ENCODE measurements at regions not wholly inside any gene's neighbourhood (a gene's known extent, or its start where the extent isn't known, plus 50 kb on each side); places are given as distances from the start of the nearest gene placed in this dataset.
A peak's percentile ranks its signal among the peaks of the same experiment; 100 is the strongest.

- no peaks in the 10 kb centered on the region for H3K4me1 ChIP-seq
- no peak overlapping the region for H3K27ac ChIP-seq
- H3K9me3 ChIP-seq: no peaks in the 10 kb centered on the region
- H3K27me3 ChIP-seq: no peaks in the 10 kb centered on the region
- TF ChIP-seq POLR2A (IDR thresholded peaks at IDR 0.05): no peak
- no peak for TF ChIP-seq CTCF (IDR thresholded peaks at IDR 0.05)
- no peak for TF ChIP-seq EP300 (IDR thresholded peaks at IDR 0.05)
- DNase-seq (ENCODE audit: low spot score in 2 of 2): no peak
- no peaks in the 10 kb centered on the region for H3K36me3 ChIP-seq
- H3K4me3 ChIP-seq: no peak overlapping the region
These were observed 274.9 kb downstream of the AUH start for GRCh38 chr9:91086657-91087461.

GRCh38 chr9:91087462-91087759 is 274.3 kb downstream of the AUH start:
- H3K4me3 ChIP-seq: no peak overlapping the region
- TF ChIP-seq EP300 (IDR thresholded peaks at IDR 0.05) (no peak), POLR2A (IDR thresholded peaks at IDR 0.05) (no peak), CTCF (IDR thresholded peaks at IDR 0.05) (no peak)
- H3K4me1 ChIP-seq: no peaks in the 10 kb centered on the region
- H3K27me3 ChIP-seq: no peaks in the 10 kb centered on the region
- DNase-seq (ENCODE audit: low spot score in 2 of 2): no peak
- H3K27ac ChIP-seq: no peak overlapping the region
- H3K36me3 ChIP-seq: no peaks in the 10 kb centered on the region
- no peaks in the 10 kb centered on the region for H3K9me3 ChIP-seq

GRCh38 chr9:91089405-91090129 is 272.2 kb downstream of the AUH start:
- TF ChIP-seq EP300 (IDR thresholded peaks at IDR 0.05) (peak in 1 of 2 donors; percentile 47), POLR2A (IDR thresholded peaks at IDR 0.05) (no peak), CTCF (IDR thresholded peaks at IDR 0.05) (peak; percentile 22 to 51 (median 38))

GRCh38 chr9:91090130-91090410 is 271.6 kb downstream of the AUH start:
- no peaks in the 10 kb centered on the region for H3K27me3 ChIP-seq
- DNase-seq (ENCODE audit: low spot score in 2 of 2): no peak
- no peak for TF ChIP-seq EP300 (IDR thresholded peaks at IDR 0.05)
- TF ChIP-seq POLR2A (IDR thresholded peaks at IDR 0.05): no peak
- no peak for TF ChIP-seq CTCF (IDR thresholded peaks at IDR 0.05)
- no peak overlapping the region for H3K4me3 ChIP-seq
- no peaks in the 10 kb centered on the region for H3K4me1 ChIP-seq
- 70 to 80% methylated on average over 5 of the region's 5 CpGs for WGBS, 2 donors
- H3K9me3 ChIP-seq: peaks cover 0 to 16% (median 3%) of the 10 kb centered on the region in 4 donors
- H3K36me3 ChIP-seq: no peaks in the 10 kb centered on the region
- no peak overlapping the region for H3K27ac ChIP-seq

More at GRCh38 chr9:91089405-91090129, 272.2 kb downstream of the AUH start:
- no peaks in the 10 kb centered on the region for H3K27me3 ChIP-seq
- no peak overlapping the region for H3K27ac ChIP-seq
- peak in 1 of 2 donors; percentile 40 for DNase-seq (ENCODE audit: low spot score in 2 of 2)
- no peaks in the 10 kb centered on the region for H3K36me3 ChIP-seq
- H3K9me3 ChIP-seq: peaks cover 0 to 16% (median 3%) of the 10 kb centered on the region in 4 donors
- no peak overlapping the region for H3K4me3 ChIP-seq
- WGBS, 2 donors: 15 to 20% methylated on average over 6 of the region's 6 CpGs
- no peaks in the 10 kb centered on the region for H3K4me1 ChIP-seq

- H3K4me3 ChIP-seq: no peak overlapping the region
- DNase-seq (ENCODE audit: low spot score in 2 of 2): no peak
- H3K4me1 ChIP-seq: no peaks in the 10 kb centered on the region
- no peaks in the 10 kb centered on the region for H3K27me3 ChIP-seq
- peaks cover 0 to 16% (median 3%) of the 10 kb centered on the region in 4 donors for H3K9me3 ChIP-seq
- no peak overlapping the region for H3K27ac ChIP-seq
- no peaks in the 10 kb centered on the region for H3K36me3 ChIP-seq
- WGBS, 2 donors: 100% methylated on average over 1 of the region's 1 CpG; no CpG with 5 or more reads in 1 of the 2 donors
- TF ChIP-seq CTCF (IDR thresholded peaks at IDR 0.05): no peak
These were observed 269.5 kb downstream of the AUH start for GRCh38 chr9:91092214-91092613.
